CD8-positive, alpha-beta memory T cell (primary cell): ENCODE measurements at regions not wholly inside any gene's neighbourhood (a gene's known extent, or its start where the extent isn't known, plus 50 kb on each side); places are given as distances from the start of the nearest gene placed in this dataset.
A peak's percentile ranks its signal among the peaks of the same experiment; 100 is the strongest.

Experiments
- CTCF ChIA-PET: fragments of 350-600 bp; sonication (Branson Sonifier 250); formaldehyde crosslinking; loops from one replicate; lab custom pipeline; 2021; ENCODE audit warnings: antibody characterized with exemption; lab: Charles Lee
- POLR2A ChIA-PET: fragments of 350-600 bp; sonication (Branson Sonifier 250); formaldehyde crosslinking; loops from one replicate; lab custom pipeline; 2021; ENCODE audit warnings: antibody characterized with exemption; lab: Charles Lee
- DNase-seq, 5 donors: peaks; one replicate each; pipeline versions ENCODE4 v3.0.0 to v3.0.0-alpha.2; 2020 to 2022; ENCODE audit warnings: mixed read lengths in 1 of 5
- H3K27ac ChIP-seq: one replicate; pipeline ENCODE4 v1.7.0; 2013; ENCODE audit warnings: low read depth, mild to moderate bottlenecking, low read length, moderate library complexity
- H3K27me3 ChIP-seq: 2 replicates; pipeline ENCODE4 v1.7.0; 2013; ENCODE audit warnings: low read length, mild to moderate bottlenecking; ENCODE audit not compliant: insufficient read depth, poor library complexity, severe bottlenecking
- H3K36me3 ChIP-seq: 2 replicates; pipeline ENCODE4 v1.7.0; 2013; ENCODE audit warnings: mild to moderate bottlenecking, low read length, moderate library complexity; ENCODE audit not compliant: insufficient read depth
- H3K4me1 ChIP-seq: 2 replicates; pipeline ENCODE4 v1.7.0; 2013; ENCODE audit warnings: mild to moderate bottlenecking, low read length, moderate library complexity; ENCODE audit not compliant: insufficient read depth
- H3K4me3 ChIP-seq: 2 replicates; pipeline ENCODE4 v1.7.0; 2013; ENCODE audit warnings: mild to moderate bottlenecking, low read length
- H3K9me3 ChIP-seq: 2 replicates; pipeline ENCODE4 v1.7.0; 2013; ENCODE audit warnings: mild to moderate bottlenecking, low read length
- H3K27ac Mint-ChIP-seq, 8 donors: one replicate each; pipeline ENCODE4 v1.8.0; 2020 to 2021; ENCODE audit warnings: mixed read lengths in 8 of 8, mild to moderate bottlenecking in 6 of 8, inconsistent platforms in 3 of 8, moderate library complexity in 3 of 8
- H3K27me3 Mint-ChIP-seq, 2 donors: one replicate each; pipeline ENCODE4 v1.8.0; 2020 to 2021; ENCODE audit warnings: mixed read lengths in 2 of 2, mild to moderate bottlenecking in 1 of 2, moderate library complexity in 1 of 2
- H3K36me3 Mint-ChIP-seq, 3 donors: one replicate each; pipeline ENCODE4 v1.8.0; 2020 to 2021; ENCODE audit warnings: mixed read lengths in 3 of 3, inconsistent platforms in 1 of 3, mild to moderate bottlenecking in 1 of 3
- H3K4me1 Mint-ChIP-seq, 3 donors: one replicate each; pipeline ENCODE4 v1.8.0; 2020 to 2021; ENCODE audit warnings: mixed read lengths in 3 of 3, inconsistent platforms in 1 of 3, mild to moderate bottlenecking in 1 of 3
- H3K4me3 Mint-ChIP-seq, 7 donors: one replicate each; pipeline ENCODE4 v1.8.0; 2020 to 2021; ENCODE audit warnings: mixed read lengths in 7 of 7, mild to moderate bottlenecking in 6 of 7, moderate library complexity in 4 of 7, inconsistent platforms in 2 of 7
- H3K9me3 Mint-ChIP-seq, 5 donors: one replicate each; pipeline ENCODE4 v1.8.0; 2020 to 2022; ENCODE audit warnings: mixed read lengths in 5 of 5, mild to moderate bottlenecking in 3 of 5, moderate library complexity in 2 of 5, inconsistent platforms in 1 of 5

DNA sequence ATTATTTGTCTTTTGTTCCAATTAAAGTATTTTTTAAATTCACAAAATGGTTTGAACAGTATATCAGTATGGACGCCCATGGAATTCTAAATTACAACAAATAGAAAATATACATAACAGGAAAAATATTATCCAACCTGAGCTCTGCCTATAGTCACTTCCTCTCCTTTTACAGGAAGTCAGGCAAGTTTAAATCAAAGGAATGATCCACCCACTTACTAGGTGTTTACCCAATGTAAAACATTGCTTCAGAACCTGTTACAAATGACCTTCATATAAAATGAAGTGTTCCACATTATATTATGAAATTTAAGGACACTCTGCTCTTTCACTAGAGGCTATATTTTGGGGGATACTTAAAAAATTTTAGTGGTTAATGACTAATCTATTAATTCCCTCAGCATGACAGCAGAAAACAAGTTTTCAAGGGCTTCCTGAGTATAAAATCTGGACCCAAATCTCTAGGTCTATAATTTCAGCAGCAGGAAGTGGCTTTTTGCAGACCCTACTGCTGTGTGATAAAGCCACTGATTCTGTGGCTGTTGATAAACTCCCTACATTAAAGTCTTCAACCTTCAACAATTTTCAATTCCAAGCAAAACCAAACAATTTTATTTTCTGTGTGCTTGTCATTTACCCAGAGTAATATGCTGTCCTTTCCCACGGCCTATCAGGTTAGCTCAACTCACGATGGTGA lies 722.6 kb downstream of the GATA3 start:
- H3K9me3 ChIP-seq, result no peaks in the 10 kb centered on the region
- no peak overlapping the region for H3K4me3 ChIP-seq
- Mint-ChIP-seq H3K4me1 (peaks cover 4 to 15% (median 13%) of the 10 kb centered on the region in 3 donors), H3K9me3 (no peaks in the 10 kb centered on the region), H3K27me3 (peaks cover 0 to 14% of the 10 kb centered on the region in 2 donors), H3K36me3 (no peaks in the 10 kb centered on the region), H3K4me3 (peak overlapping the region in 1 of 7 donors; percentile 11), H3K27ac (peak overlapping the region in 2 of 8 donors; percentile 23 to 57)
- POLR2A ChIA-PET, result no interaction called here
- CTCF ChIA-PET, result interaction anchor here (1.2 kb wide), 1 partner anchor 13 kb away, joined by 3 read pairs; no protein-coding TSS in a partner anchor
- no peaks in the 10 kb centered on the region for H3K36me3 ChIP-seq
- H3K4me1 ChIP-seq, result peaks cover 13% of the 10 kb centered on the region
- H3K27ac ChIP-seq, result no peak overlapping the region
- DNase-seq, result no peak
- no peaks in the 10 kb centered on the region for H3K27me3 ChIP-seq

DNA sequence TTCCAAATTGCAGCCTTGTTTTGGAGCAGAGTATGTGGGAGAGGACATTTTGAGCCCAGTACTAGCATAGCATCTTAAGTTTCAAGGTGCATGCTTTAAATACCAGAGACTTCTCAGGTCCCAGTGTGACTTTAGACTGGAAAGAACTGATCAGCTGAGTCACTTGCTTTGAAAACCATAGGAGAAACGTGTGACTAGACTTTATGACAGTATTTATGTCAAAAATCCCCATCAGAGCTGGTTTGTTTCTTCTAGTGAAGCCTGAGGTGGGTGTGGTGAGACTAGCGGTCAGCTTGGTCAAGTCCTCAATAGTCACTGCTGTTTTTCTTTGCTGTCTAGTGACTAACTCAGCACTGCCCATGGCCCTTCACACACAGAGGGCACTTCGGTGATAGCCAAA lies 724.2 kb downstream of the GATA3 start:
- no peak overlapping the region for H3K27ac Mint-ChIP-seq
- peaks cover 1 to 17% of the 10 kb centered on the region in 2 donors for H3K27me3 Mint-ChIP-seq
- H3K36me3 ChIP-seq, result no peaks in the 10 kb centered on the region
- H3K27ac ChIP-seq, result no peak overlapping the region
- no peaks in the 10 kb centered on the region for H3K9me3 Mint-ChIP-seq
- H3K4me3 ChIP-seq, result no peak overlapping the region
- ChIA-PET POLR2A (no interaction called here), CTCF (no interaction called here)
- peaks cover 13% of the 10 kb centered on the region for H3K4me1 ChIP-seq
- H3K4me1 Mint-ChIP-seq, result peaks cover 4 to 15% (median 13%) of the 10 kb centered on the region in 3 donors
- no peak for DNase-seq
- H3K36me3 Mint-ChIP-seq, result no peaks in the 10 kb centered on the region
- H3K27me3 ChIP-seq, result no peaks in the 10 kb centered on the region
- no peak overlapping the region for H3K4me3 Mint-ChIP-seq
- no peaks in the 10 kb centered on the region for H3K9me3 ChIP-seq

GRCh38 chr10:8787649-8788048 lies 733.2 kb downstream of the GATA3 start:
- no peak overlapping the region for H3K4me3 Mint-ChIP-seq
- no peak overlapping the region for H3K27ac Mint-ChIP-seq
- H3K36me3 Mint-ChIP-seq, result no peaks in the 10 kb centered on the region
- Histone ChIP-seq H3K4me3 (no peak overlapping the region), H3K9me3 (no peaks in the 10 kb centered on the region), H3K36me3 (no peaks in the 10 kb centered on the region), H3K4me1 (no peaks in the 10 kb centered on the region), H3K27me3 (no peaks in the 10 kb centered on the region), H3K27ac (no peak overlapping the region)
- H3K9me3 Mint-ChIP-seq, result peaks cover 9 to 18% (median 18%) of the 10 kb centered on the region in 5 donors
- H3K27me3 Mint-ChIP-seq, result peaks cover 12 to 15% of the 10 kb centered on the region in 2 donors
- H3K4me1 Mint-ChIP-seq, result no peaks in the 10 kb centered on the region
- DNase-seq, result no peak
- ChIA-PET POLR2A (no interaction called here), CTCF (no interaction called here)

GRCh38 chr10:8790390-8790789 lies 735.9 kb downstream of the GATA3 start:
- Mint-ChIP-seq H3K27ac (no peak overlapping the region), H3K4me1 (no peaks in the 10 kb centered on the region), H3K36me3 (peaks cover 0 to 2% (median 0%) of the 10 kb centered on the region in 3 donors), H3K9me3 (peaks cover 9 to 18% (median 16%) of the 10 kb centered on the region in 5 donors), H3K4me3 (no peak overlapping the region), H3K27me3 (peaks cover 2 to 11% of the 10 kb centered on the region in 2 donors)
- ChIA-PET CTCF (interaction anchor here (1.2 kb wide), 1 partner anchor 13 kb away, joined by 3 read pairs; no protein-coding TSS in a partner anchor), POLR2A (no interaction called here)
- Histone ChIP-seq H3K27ac (no peak overlapping the region), H3K27me3 (no peaks in the 10 kb centered on the region), H3K36me3 (no peaks in the 10 kb centered on the region), H3K9me3 (no peaks in the 10 kb centered on the region), H3K4me3 (no peak overlapping the region), H3K4me1 (no peaks in the 10 kb centered on the region)
- DNase-seq, result no peak

DNA sequence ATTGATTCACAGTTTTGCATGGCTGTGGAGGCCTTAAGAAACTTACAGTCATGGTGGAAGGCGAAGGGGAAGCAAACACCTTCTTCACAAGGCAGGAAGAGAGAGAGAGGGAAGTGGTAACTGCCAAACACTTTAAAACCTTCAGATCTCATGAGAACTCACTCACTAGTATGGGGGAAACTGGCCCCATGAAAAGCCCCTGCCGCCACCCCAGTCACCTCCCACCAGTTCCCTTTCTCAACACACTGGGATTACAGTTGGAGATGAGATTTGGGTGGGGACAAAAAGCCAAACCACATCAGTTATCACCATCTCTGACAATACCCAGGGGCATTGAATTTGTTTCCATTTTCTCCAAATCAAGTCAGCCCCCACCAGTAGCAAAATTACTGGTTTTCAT lies 740.4 kb downstream of the GATA3 start:
- Histone ChIP-seq H3K9me3 (no peaks in the 10 kb centered on the region), H3K27me3 (no peaks in the 10 kb centered on the region), H3K36me3 (no peaks in the 10 kb centered on the region), H3K4me1 (no peaks in the 10 kb centered on the region), H3K27ac (no peak overlapping the region), H3K4me3 (no peak overlapping the region)
- Mint-ChIP-seq H3K4me3 (no peak overlapping the region), H3K36me3 (peaks cover 0 to 2% (median 0%) of the 10 kb centered on the region in 3 donors), H3K9me3 (peaks cover 0 to 1% (median 0%) of the 10 kb centered on the region in 5 donors), H3K27ac (no peak overlapping the region), H3K4me1 (no peaks in the 10 kb centered on the region), H3K27me3 (peaks cover 3 to 24% of the 10 kb centered on the region in 2 donors)
- ChIA-PET CTCF (no interaction called here), POLR2A (no interaction called here)
- DNase-seq, result no peak

DNA sequence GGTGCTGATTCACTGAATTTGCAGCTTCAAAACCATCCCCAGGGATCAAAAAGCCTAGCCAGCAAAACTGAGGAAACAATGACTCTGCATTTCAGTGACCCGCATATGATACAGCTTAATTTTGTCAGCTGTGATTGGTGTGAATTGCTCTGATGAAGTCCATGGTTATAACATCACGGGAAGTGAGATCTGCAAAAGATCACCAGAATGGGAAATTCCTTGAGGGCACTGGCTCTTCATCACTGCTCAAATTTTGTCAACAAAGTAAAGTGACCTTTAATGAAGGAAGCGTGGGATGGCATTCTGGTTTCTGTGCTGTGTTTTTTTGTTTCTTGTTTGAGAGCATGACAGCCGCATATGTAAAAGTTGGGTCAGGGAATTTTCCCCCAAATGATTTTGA lies 745.9 kb downstream of the GATA3 start:
- Histone ChIP-seq H3K9me3 (no peaks in the 10 kb centered on the region), H3K27ac (no peak overlapping the region), H3K4me1 (no peaks in the 10 kb centered on the region), H3K27me3 (peaks cover 4% of the 10 kb centered on the region), H3K4me3 (no peak overlapping the region), H3K36me3 (no peaks in the 10 kb centered on the region)
- CTCF ChIA-PET, result no interaction called here
- Mint-ChIP-seq H3K9me3 (peaks cover 0 to 3% (median 1%) of the 10 kb centered on the region in 5 donors), H3K27ac (no peak overlapping the region), H3K4me1 (peaks cover 0 to 8% (median 2%) of the 10 kb centered on the region in 3 donors), H3K27me3 (peaks cover 7 to 43% of the 10 kb centered on the region in 2 donors), H3K4me3 (no peak overlapping the region), H3K36me3 (no peaks in the 10 kb centered on the region)
- POLR2A ChIA-PET, result no interaction called here
- no peak for DNase-seq

DNA sequence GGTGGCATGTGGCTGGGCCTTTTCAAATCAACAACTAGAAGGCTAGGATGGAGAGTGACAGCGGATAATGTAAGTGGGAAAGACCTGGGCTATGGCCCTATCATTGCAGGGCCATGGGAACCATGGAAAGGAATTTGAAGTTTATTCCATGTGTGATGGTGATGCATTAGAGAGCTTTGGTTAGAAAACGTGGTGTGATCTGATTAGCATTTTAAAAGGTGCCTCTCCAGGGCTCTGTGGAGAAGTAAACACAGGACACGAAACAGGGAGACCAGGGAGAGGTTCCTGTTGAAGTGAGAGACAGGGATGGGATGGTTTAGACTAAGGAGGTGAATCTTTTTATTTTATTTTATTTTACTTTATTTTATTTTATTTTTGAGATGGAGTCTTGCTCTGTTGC lies 749.5 kb downstream of the GATA3 start:
- Histone ChIP-seq H3K36me3 (no peaks in the 10 kb centered on the region), H3K9me3 (no peaks in the 10 kb centered on the region), H3K27me3 (peaks cover 4% of the 10 kb centered on the region), H3K4me1 (no peaks in the 10 kb centered on the region), H3K4me3 (no peak overlapping the region), H3K27ac (no peak overlapping the region)
- Mint-ChIP-seq H3K36me3 (no peaks in the 10 kb centered on the region), H3K9me3 (peaks cover 3 to 6% (median 5%) of the 10 kb centered on the region in 5 donors), H3K4me3 (peak overlapping the region in 1 of 7 donors; percentile 75), H3K27ac (no peak overlapping the region), H3K4me1 (peaks cover 0 to 8% (median 6%) of the 10 kb centered on the region in 3 donors), H3K27me3 (peaks cover 4 to 28% of the 10 kb centered on the region in 2 donors)
- ChIA-PET CTCF (no interaction called here), POLR2A (no interaction called here)
- no peak for DNase-seq

DNA sequence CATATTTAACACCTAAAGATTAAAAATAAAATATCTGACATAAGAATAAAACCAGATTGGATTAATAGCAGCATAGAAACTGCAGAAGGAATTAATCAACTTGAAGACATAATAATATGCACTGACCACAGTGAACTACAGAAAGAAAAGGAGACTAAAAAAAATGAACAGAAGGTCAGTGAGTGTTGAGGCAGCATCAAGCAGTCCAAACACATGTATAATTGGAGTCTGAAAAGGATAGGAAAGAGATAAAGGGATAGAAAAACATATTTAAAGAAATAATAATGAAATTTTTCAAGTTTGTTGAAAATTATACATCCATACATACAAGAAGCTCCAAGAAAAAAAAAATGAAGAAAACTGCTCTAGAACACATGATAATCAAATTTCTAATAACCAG lies 756.2 kb downstream of the GATA3 start:
- Mint-ChIP-seq H3K36me3 (no peaks in the 10 kb centered on the region), H3K9me3 (peaks cover under 1 to 9% (median 7%) of the 10 kb centered on the region in 5 donors), H3K4me3 (no peak overlapping the region), H3K27ac (no peak overlapping the region), H3K27me3 (peaks cover 13 to 20% of the 10 kb centered on the region in 2 donors), H3K4me1 (peaks cover 0 to 2% (median 0%) of the 10 kb centered on the region in 3 donors)
- no peaks in the 10 kb centered on the region for H3K36me3 ChIP-seq
- no peak overlapping the region for H3K27ac ChIP-seq
- DNase-seq, result no peak
- ChIA-PET CTCF (no interaction called here), POLR2A (no interaction called here)
- no peaks in the 10 kb centered on the region for H3K4me1 ChIP-seq
- no peaks in the 10 kb centered on the region for H3K9me3 ChIP-seq
- no peak overlapping the region for H3K4me3 ChIP-seq
- H3K27me3 ChIP-seq, result no peaks in the 10 kb centered on the region
